GM23338 (cell line): ENCODE measurements at regions not wholly inside any gene's neighbourhood (a gene's known extent, or its start where the extent isn't known, plus 50 kb on each side); places are given as distances from the start of the nearest gene placed in this dataset.

Experiments used
- ATAC-seq: fragments of 200-7000 bp; cut with Tn5 transposase; 3 replicates; pipeline ENCODE4 v1.9.1; 2020
- DNase-seq: peaks from one replicate; pipeline ENCODE4 v3.0.0-alpha.2; 2015; ENCODE audit warnings: low spot score
- H2AFZ ChIP-seq: fragments of 200-600 bp; sonication (generic); 2 replicates; pipeline ENCODE4 v1.8.0; 2016; ENCODE audit warnings: antibody characterized with exemption, mild to moderate bottlenecking, moderate library complexity
- H3F3A ChIP-seq: fragments of 200-600 bp; sonication (generic); replicated peaks from 2 replicates; pipeline ENCODE4 v1.8.0; 2017; ENCODE audit warnings: antibody characterized with exemption, mixed run types, low read depth
- H3K27ac ChIP-seq: fragments of 200-600 bp; sonication (generic); 2 replicates; pipeline ENCODE4 v1.6.1; 2016; ENCODE audit warnings: low read depth
- H3K27me3 ChIP-seq: fragments of 200-600 bp; sonication (generic); 2 replicates; pipeline ENCODE4 v1.8.0; 2016; ENCODE audit warnings: mild to moderate bottlenecking, mixed run types, moderate library complexity; ENCODE audit not compliant: insufficient read depth
- H3K36me3 ChIP-seq: fragments of 200-600 bp; sonication (generic); 2 replicates; pipeline ENCODE4 v1.8.0; 2016; ENCODE audit warnings: mild to moderate bottlenecking; ENCODE audit not compliant: insufficient read depth
- H3K4me1 ChIP-seq: fragments of 200-600 bp; sonication (generic); 2 replicates; pipeline ENCODE4 v1.8.0; 2016; ENCODE audit warnings: mild to moderate bottlenecking, moderate library complexity; ENCODE audit not compliant: insufficient read depth
- H3K4me2 ChIP-seq: fragments of 200-600 bp; sonication (generic); 2 replicates; pipeline ENCODE4 v1.7.1; 2017; ENCODE audit warnings: mixed run types
- H3K4me3 ChIP-seq: fragments of 200-600 bp; sonication (generic); 2 replicates; pipeline ENCODE4 v1.6.1; 2016; ENCODE audit warnings: mixed run types
- H3K79me2 ChIP-seq: fragments of 200-600 bp; sonication (generic); replicated peaks from 2 replicates; pipeline ENCODE4 v1.8.0; 2017; ENCODE audit warnings: mild to moderate bottlenecking; ENCODE audit not compliant: insufficient read depth
- H3K9me2 ChIP-seq: fragments of 200-600 bp; sonication (generic); 2 replicates; pipeline ENCODE4 v1.8.0; 2017; ENCODE audit not compliant: insufficient read depth
- H4K20me1 ChIP-seq: fragments of 200-600 bp; sonication (generic); replicated peaks from 2 replicates; pipeline ENCODE4 v1.8.0; 2017; ENCODE audit warnings: mild to moderate bottlenecking; ENCODE audit not compliant: insufficient read depth
- H3K27ac Mint-ChIP-seq: 2 replicates; pipeline ENCODE4 v1.8.0; 2020; ENCODE audit warnings: inconsistent platforms, mild to moderate bottlenecking, moderate library complexity, mixed read lengths
- H3K27me3 Mint-ChIP-seq: 3 replicates; pipeline ENCODE4 v1.8.0; 2022; ENCODE audit warnings: low read depth, mild to moderate bottlenecking, moderate library complexity, mixed read lengths, inconsistent platforms; ENCODE audit not compliant: insufficient read depth, poor library complexity
- H3K36me3 Mint-ChIP-seq: 3 replicates; pipeline ENCODE4 v1.8.0; 2021; ENCODE audit warnings: low read depth, mild to moderate bottlenecking, inconsistent platforms, moderate library complexity, mixed read lengths
- H3K4me1 Mint-ChIP-seq: 3 replicates; pipeline ENCODE4 v1.8.0; 2020; ENCODE audit warnings: mild to moderate bottlenecking, inconsistent platforms, mixed read lengths
- H3K4me3 Mint-ChIP-seq: 3 replicates; pipeline ENCODE4 v1.8.0; 2021; ENCODE audit warnings: moderate library complexity, mild to moderate bottlenecking, inconsistent platforms, mixed read lengths
- H3K9me3 Mint-ChIP-seq: 3 replicates; pipeline ENCODE4 v1.8.0; 2020; ENCODE audit warnings: moderate library complexity, mild to moderate bottlenecking, inconsistent platforms, mixed read lengths
- CREB1 ChIP-seq: fragments of 250-450 bp; sonication (Bioruptor Pico); IDR thresholded peaks from 2 replicates; pipeline ENCODE4 v1.5.0; 2020; ENCODE audit warnings: low read depth, mild to moderate bottlenecking, moderate library complexity
- EZH2phosphoT487 ChIP-seq: fragments of 200-600 bp; sonication (generic); IDR thresholded peaks from one replicate; pipeline ENCODE4 v1.8.1; 2018; ENCODE audit warnings: antibody characterized with exemption; ENCODE audit not compliant: unreplicated experiment
- JUNB ChIP-seq: IDR thresholded peaks from one replicate; pipeline ENCODE4 v1.6.1; 2016; ENCODE audit warnings: antibody characterized with exemption; ENCODE audit not compliant: unreplicated experiment
- NANOG ChIP-seq: IDR thresholded peaks from 2 replicates; pipeline ENCODE4 v1.6.1; 2016; ENCODE audit warnings: antibody characterized with exemption, borderline replicate concordance
- REST ChIP-seq: IDR thresholded peaks from one replicate; pipeline ENCODE4 v1.6.1; 2018; ENCODE audit warnings: antibody characterized with exemption; ENCODE audit not compliant: unreplicated experiment
- STAT1 ChIP-seq: IDR thresholded peaks from one replicate; pipeline ENCODE4 v1.6.1; 2016; ENCODE audit warnings: antibody characterized with exemption; ENCODE audit not compliant: unreplicated experiment

DNA sequence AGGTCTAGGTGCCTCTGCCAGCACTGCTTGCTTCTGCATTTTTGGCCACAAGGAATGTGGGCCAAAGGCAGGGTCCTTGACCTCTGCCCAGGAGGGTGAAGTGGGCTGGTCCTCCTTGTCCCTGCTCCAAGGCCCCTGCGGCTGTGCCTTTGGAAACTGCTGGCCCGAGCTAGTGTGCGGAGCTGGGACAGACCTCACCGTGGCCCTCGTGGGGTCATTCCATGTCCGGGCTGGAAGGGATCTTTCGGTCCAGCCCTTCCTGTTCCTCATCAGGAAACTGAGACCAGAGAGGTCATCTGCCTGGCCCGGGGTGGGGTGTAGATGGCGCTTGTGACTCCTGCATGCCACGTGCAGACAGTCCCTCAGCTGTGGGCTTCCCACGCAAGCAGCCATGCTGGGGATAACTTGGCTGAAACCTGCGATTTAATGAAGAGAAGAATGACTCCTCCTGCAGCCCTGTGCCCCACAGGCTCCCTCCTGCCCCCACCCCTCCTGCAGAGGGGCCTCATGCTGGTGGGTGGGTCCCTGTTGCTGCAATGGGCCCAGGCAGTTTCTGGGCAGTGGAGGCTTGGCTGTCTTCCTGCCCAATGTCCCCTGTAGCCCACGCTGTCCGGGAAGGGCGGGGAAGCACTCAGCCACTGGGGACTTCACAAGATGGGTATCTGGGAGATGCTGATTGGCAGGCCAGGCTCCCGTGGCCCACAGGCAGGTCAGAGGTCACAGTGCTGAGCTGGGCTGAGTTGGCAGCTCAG lies 245.2 kb downstream of the SEC14L1 start:
- no peak overlapping the region for H3K4me3 Mint-ChIP-seq
- H3K36me3 ChIP-seq = no peaks in the 10 kb centered on the region
- DNase-seq = no peak
- no peaks in the 10 kb centered on the region for H3K9me3 Mint-ChIP-seq
- H3K4me3 ChIP-seq = no peak overlapping the region
- peaks cover 13% of the 10 kb centered on the region for H4K20me1 ChIP-seq
- peaks cover 4% of the 10 kb centered on the region; the same call in 1 of the 2 replicates for H3F3A ChIP-seq
- ATAC-seq = no peak
- no peak overlapping the region for H3K27ac ChIP-seq
- no peak overlapping the region for H3K4me2 ChIP-seq
- peak overlapping the region; percentile 65; the same call in 1 of the 2 replicates for H3K27ac Mint-ChIP-seq
- H3K27me3 Mint-ChIP-seq = peaks cover 30% of the 10 kb centered on the region
- TF ChIP-seq JUNB (no peak), REST (no peak)
- H3K36me3 Mint-ChIP-seq = no peaks in the 10 kb centered on the region
- no peaks in the 10 kb centered on the region for H3K27me3 ChIP-seq
- H3K9me2 ChIP-seq = no peaks in the 10 kb centered on the region
- peaks cover 95% of the 10 kb centered on the region for H3K79me2 ChIP-seq
- peaks cover 84% of the 10 kb centered on the region for H3K4me1 Mint-ChIP-seq
- H2AFZ ChIP-seq = no peak overlapping the region
- peaks cover 60% of the 10 kb centered on the region for H3K4me1 ChIP-seq

DNA sequence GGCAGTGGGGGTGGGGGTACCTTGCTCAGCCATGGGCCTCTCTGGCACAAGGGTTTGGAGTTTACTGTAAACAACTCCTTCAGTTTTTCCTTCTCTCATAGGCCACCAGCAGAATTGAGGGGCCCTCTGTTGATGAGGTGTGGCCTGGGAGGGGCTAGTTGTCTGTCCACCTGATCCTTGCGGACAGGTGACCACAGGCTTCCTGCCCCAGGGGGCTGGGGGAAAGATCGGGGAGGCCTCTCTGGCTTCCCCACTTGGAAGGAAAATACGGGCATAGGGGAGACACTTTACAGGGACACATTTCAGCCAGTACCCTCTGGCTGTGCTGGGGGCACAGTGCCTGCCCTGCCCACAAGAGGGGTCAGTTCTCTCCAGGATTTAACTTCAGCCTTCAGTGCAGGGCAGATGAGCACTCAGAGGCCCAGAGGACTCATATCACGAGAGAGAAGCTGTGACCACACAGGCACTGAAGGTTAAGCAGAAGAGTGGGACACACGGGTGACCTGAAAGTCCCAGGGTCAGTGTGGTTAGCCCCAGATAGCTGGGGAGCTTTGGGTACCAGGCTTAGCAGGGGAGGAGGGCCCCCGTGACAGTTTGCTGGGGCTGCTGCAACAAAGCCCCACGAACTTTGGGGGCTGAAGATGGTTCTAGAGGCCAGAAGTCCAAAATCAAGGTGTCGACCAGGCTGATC lies 245.9 kb downstream of the SEC14L1 start:
- no peak overlapping the region for H3K4me3 Mint-ChIP-seq
- H4K20me1 ChIP-seq = peaks cover 17% of the 10 kb centered on the region
- H3K79me2 ChIP-seq = peaks cover 94% of the 10 kb centered on the region

GRCh38 chr17:77387891-77388290 lies 247.1 kb downstream of the SEC14L1 start:
- Histone ChIP-seq H3K4me1 (peaks cover 58% of the 10 kb centered on the region), H3K4me2 (no peak overlapping the region), H3K36me3 (no peaks in the 10 kb centered on the region), H3K27ac (no peak overlapping the region), H3F3A (peaks cover 15% of the 10 kb centered on the region; the same call in 1 of the 2 replicates), H3K4me3 (no peak overlapping the region), H4K20me1 (peaks cover 22% of the 10 kb centered on the region), H3K79me2 (peaks cover 91% of the 10 kb centered on the region), H3K9me2 (no peaks in the 10 kb centered on the region), H2AFZ (no peak overlapping the region), H3K27me3 (no peaks in the 10 kb centered on the region)
- Mint-ChIP-seq H3K27ac (no peak overlapping the region), H3K4me1 (peaks cover 83% of the 10 kb centered on the region), H3K4me3 (no peak overlapping the region), H3K9me3 (no peaks in the 10 kb centered on the region; the same call in 2 of the 3 replicates), H3K27me3 (peaks cover 25% of the 10 kb centered on the region), H3K36me3 (no peaks in the 10 kb centered on the region; the same call in 2 of the 3 replicates)
- no peak for DNase-seq
- no peak for ATAC-seq
- TF ChIP-seq CREB1 (CRISPR knock-in tag) (no peak), NANOG (no peak)

More for the DNA sequence above, 245.9 kb downstream of the SEC14L1 start:
- no peaks in the 10 kb centered on the region for H3K27me3 ChIP-seq
- H3K4me1 ChIP-seq = peaks cover 60% of the 10 kb centered on the region
- H3K4me2 ChIP-seq = no peak overlapping the region
- Mint-ChIP-seq H3K4me1 (peaks cover 84% of the 10 kb centered on the region), H3K27me3 (peaks cover 30% of the 10 kb centered on the region), H3K9me3 (no peaks in the 10 kb centered on the region), H3K27ac (peak overlapping the region; percentile 65; the same call in 1 of the 2 replicates), H3K36me3 (no peaks in the 10 kb centered on the region; the same call in 2 of the 3 replicates)
- no peaks in the 10 kb centered on the region for H3K36me3 ChIP-seq
- no peaks in the 10 kb centered on the region for H3K9me2 ChIP-seq
- peaks cover 9% of the 10 kb centered on the region; the same call in 1 of the 2 replicates for H3F3A ChIP-seq
- H3K4me3 ChIP-seq = no peak overlapping the region
- TF ChIP-seq EZH2phosphoT487 (no peak), STAT1 (no peak)
- H2AFZ ChIP-seq = no peak overlapping the region
- H3K27ac ChIP-seq = no peak overlapping the region
- DNase-seq (no peak), ATAC-seq (no peak)
